ENCODE measurements at regions not wholly inside any gene's neighbourhood (a gene's known extent, or its start where the extent isn't known, plus 50 kb on each side); places are given as distances from the start of the nearest gene placed in this dataset.

DNA sequence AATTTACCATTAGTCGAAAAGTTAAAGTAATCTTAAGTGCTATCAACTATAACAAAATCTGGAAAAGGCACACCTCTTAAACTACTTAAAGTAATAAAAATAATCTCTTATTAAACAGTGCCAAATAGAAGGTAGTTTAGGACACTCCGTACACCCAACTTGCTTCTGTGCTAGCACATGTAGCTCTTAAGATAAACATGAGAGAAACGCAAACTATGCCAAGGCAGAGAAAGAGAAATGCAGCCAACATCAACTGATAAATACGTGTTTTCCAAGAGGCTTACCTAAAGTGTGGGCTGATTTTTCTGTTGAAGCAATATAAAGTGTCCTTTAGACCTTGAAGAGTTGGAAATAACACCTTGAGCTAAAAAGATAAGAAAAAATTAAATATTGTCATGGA, 480.6 kb upstream of the DAB2 start:
- Histone ChIP-seq H3K36me3 (ENCODE audit: low read depth, low read length) (no peaks in the 10 kb centered on the region), H3K4me1 (ENCODE audit: insufficient read depth, low read length) (no peaks in the 10 kb centered on the region; the same call in 1 of the 2 replicates), H3K79me2 (ENCODE audit: low read length) (no peaks in the 10 kb centered on the region), H3K9me2 (replicated peaks; ENCODE audit: low read length) (no peaks in the 10 kb centered on the region), H3K9me3 (ENCODE audit: low read length) (no peaks in the 10 kb centered on the region), H3K27me3 (ENCODE audit: low read length) (no peaks in the 10 kb centered on the region), H2AFZ (ENCODE audit: low read length) (no peak overlapping the region), H3K4me3 (ENCODE audit: low read length) (no peak overlapping the region), H3K27ac (ENCODE audit: low read length) (no peak overlapping the region), H3K4me2 (ENCODE audit: low read length) (no peak overlapping the region), H3F3A (ENCODE audit: low read length, unreplicated experiment) (no peaks in the 10 kb centered on the region), H3K9ac (ENCODE audit: low read length) (no peak overlapping the region), H4K20me1 (ENCODE audit: low read length) (no peaks in the 10 kb centered on the region)
- ChIA-PET CTCF (no interaction called here), POLR2A (ENCODE audit: unreplicated experiment) (no interaction called here)
- TF ChIP-seq EZH2 (IDR thresholded peaks at IDR 0.05; ENCODE audit: low read length, unreplicated experiment) (no peak), CTCF (conservative IDR thresholded peaks at IDR 0.05; ENCODE audit: low read depth, low read length) (no peak), EZH2phosphoT487 (IDR thresholded peaks at IDR 0.05; ENCODE audit: borderline replicate concordance, low read length) (no peak)
- DNase-seq, result no peak
- no TSS peak for BruUV-seq (replicated peaks)
- intact Hi-C loops (cut with micrococcal nuclease), result no loop called here
- ATAC-seq, result no peak

GRCh38 chr5:39902626-39903025, 477.8 kb upstream of the DAB2 start:
- Histone ChIP-seq H3K4me1 (ENCODE audit: insufficient read depth, low read length) (peaks cover 4% of the 10 kb centered on the region; the same call in 1 of the 2 replicates), H3K27me3 (ENCODE audit: low read length) (no peaks in the 10 kb centered on the region), H3K4me2 (ENCODE audit: low read length) (no peak overlapping the region), H3K36me3 (ENCODE audit: low read depth, low read length) (no peaks in the 10 kb centered on the region), H3F3A (ENCODE audit: low read length, unreplicated experiment) (no peaks in the 10 kb centered on the region), H3K9me2 (replicated peaks; ENCODE audit: low read length) (no peaks in the 10 kb centered on the region), H3K9me3 (ENCODE audit: low read length) (no peaks in the 10 kb centered on the region), H3K27ac (ENCODE audit: low read length) (no peak overlapping the region), H3K4me3 (ENCODE audit: low read length) (no peak overlapping the region), H3K9ac (ENCODE audit: low read length) (no peak overlapping the region), H3K79me2 (ENCODE audit: low read length) (no peaks in the 10 kb centered on the region), H2AFZ (ENCODE audit: low read length) (no peak overlapping the region), H4K20me1 (ENCODE audit: low read length) (no peaks in the 10 kb centered on the region)
- intact Hi-C loops (cut with micrococcal nuclease), result no loop called here
- no peak for DNase-seq
- no peak for TF ChIP-seq EZH2phosphoT487 (IDR thresholded peaks at IDR 0.05; ENCODE audit: borderline replicate concordance, low read length)
- BruUV-seq (replicated peaks), result no TSS peak
- ChIA-PET CTCF (no interaction called here), POLR2A (ENCODE audit: unreplicated experiment) (no interaction called here)
- no peak for ATAC-seq

GRCh38 chr5:39898731-39899130, 474.0 kb upstream of the DAB2 start:
- Histone ChIP-seq H3K4me3 (ENCODE audit: low read length) (no peak overlapping the region), H3K9me2 (replicated peaks; ENCODE audit: low read length) (no peaks in the 10 kb centered on the region), H2AFZ (ENCODE audit: low read length) (no peak overlapping the region), H3K27ac (ENCODE audit: low read length) (no peak overlapping the region), H4K20me1 (ENCODE audit: low read length) (no peaks in the 10 kb centered on the region), H3K4me1 (ENCODE audit: insufficient read depth, low read length) (0 out of 2 replicates have a peak, but pooled peaks cover 4% of the 10 kb centered on the region), H3K9me3 (ENCODE audit: low read length) (no peaks in the 10 kb centered on the region), H3K4me2 (ENCODE audit: low read length) (no peak overlapping the region), H3K36me3 (ENCODE audit: low read depth, low read length) (no peaks in the 10 kb centered on the region), H3F3A (ENCODE audit: low read length, unreplicated experiment) (no peaks in the 10 kb centered on the region), H3K9ac (ENCODE audit: low read length) (no peak overlapping the region), H3K27me3 (ENCODE audit: low read length) (no peaks in the 10 kb centered on the region), H3K79me2 (ENCODE audit: low read length) (no peaks in the 10 kb centered on the region)
- TF ChIP-seq EZH2 (IDR thresholded peaks at IDR 0.05; ENCODE audit: low read length, unreplicated experiment) (no peak), CTCF (conservative IDR thresholded peaks at IDR 0.05; ENCODE audit: low read depth, low read length) (no peak), EZH2phosphoT487 (IDR thresholded peaks at IDR 0.05; ENCODE audit: borderline replicate concordance, low read length) (no peak)
- no TSS peak for BruUV-seq (replicated peaks)
- DNase-seq (no peak), ATAC-seq (no peak)
- ChIA-PET POLR2A (ENCODE audit: unreplicated experiment) (no interaction called here), CTCF (no interaction called here)
- intact Hi-C loops (cut with micrococcal nuclease), result loop anchor here (10.0 kb wide), 1 partner anchor 134 kb away; no protein-coding TSS in a partner anchor
